SK-N-SH (cell line): ENCODE measurements at regions not wholly inside any gene's neighbourhood (a gene's known extent, or its start where the extent isn't known, plus 50 kb on each side); places are given as distances from the start of the nearest gene placed in this dataset.

Source experiments
- CTCF ChIA-PET: fragments of 300-600, 350-600 bp; formaldehyde crosslinking; extraction: SDS; loops from one replicate; lab custom pipeline; 2021; lab: Yijun Ruan, JAX
- POLR2A ChIA-PET: fragments of 350-600 bp; sonication (Branson Sonifier 250); formaldehyde crosslinking; extraction: SDS; loops from one replicate; lab custom pipeline; 2020; ENCODE audit warnings: antibody characterized with exemption, inconsistent platforms; lab: Yijun Ruan, JAX
- DNase-seq: peaks from one replicate; pipeline ENCODE4 v3.0.0; 2012
- H2AFZ ChIP-seq: fragments of 200-600 bp; sonication (generic); 2 replicates; pipeline ENCODE4 v1.8.1; 2016; ENCODE audit warnings: antibody characterized with exemption, mild to moderate bottlenecking, low read depth
- H3F3A ChIP-seq: fragments of 200-600 bp; sonication (generic); replicated peaks from 2 replicates; pipeline ENCODE3; 2016; ENCODE audit warnings: antibody characterized with exemption, mild to moderate bottlenecking; ENCODE audit not compliant: insufficient read depth
- H3K27ac ChIP-seq, 2 experiments: fragments of 200-500 bp in 1 of 2; fragments of 200-600 bp in 1 of 2; sonication (Bioruptor generic) in 1 of 2; sonication (generic), shearing (Covaris generic) in 1 of 2; 2 replicates each; pipeline versions ENCODE4 v1.5.1 to v1.6.1; 2014 to 2016; ENCODE audit warnings: low read depth in 2 of 2, inconsistent platforms in 1 of 2, low read length in 1 of 2, mild to moderate bottlenecking in 1 of 2, mixed read lengths in 1 of 2
- H3K27me3 ChIP-seq: fragments of 200-600 bp; sonication (generic), shearing (Covaris generic); 2 replicates; pipeline ENCODE4 v1.6.1; 2016; ENCODE audit warnings: mixed run types; ENCODE audit not compliant: insufficient read depth
- H3K36me3 ChIP-seq, 2 experiments: fragments of 200-500 bp in 1 of 2; fragments of 200-600 bp in 1 of 2; sonication (Bioruptor generic) in 1 of 2; sonication (generic) in 1 of 2; replicated peaks in 1 of 2; 2 replicates each; pipeline versions ENCODE3 to v1.5.1; 2014 to 2016; ENCODE audit warnings: low read length in 1 of 2, mild to moderate bottlenecking in 1 of 2; ENCODE audit not compliant: insufficient read depth in 2 of 2, control insufficient read depth in 1 of 2
- H3K4me1 ChIP-seq, 2 experiments: fragments of 200-500 bp in 1 of 2; fragments of 200-600 bp in 1 of 2; sonication (Bioruptor generic) in 1 of 2; sonication (generic), shearing (Covaris generic) in 1 of 2; 2 replicates each; pipeline versions ENCODE4 v1.5.1 to v1.6.1; 2014 to 2016; ENCODE audit warnings: low read depth in 1 of 2, low read length in 1 of 2, mixed run types in 1 of 2; ENCODE audit not compliant: insufficient read depth in 2 of 2, control insufficient read depth in 1 of 2
- H3K4me2 ChIP-seq: fragments of 200-600 bp; sonication (generic), shearing (Covaris generic); 2 replicates; pipeline ENCODE4 v1.6.1; 2017; ENCODE audit warnings: mixed run types
- H3K4me3 ChIP-seq, 2 experiments: fragments of 200-500 bp in 1 of 2; fragments of 200-600 bp in 1 of 2; sonication (Bioruptor generic) in 1 of 2; sonication (generic), shearing (Covaris generic) in 1 of 2; 2 replicates each; pipeline versions ENCODE4 v1.5.1 to v1.8.1; 2014 to 2016; ENCODE audit warnings: low read depth in 2 of 2, inconsistent platforms in 1 of 2, low read length in 1 of 2, mild to moderate bottlenecking in 1 of 2, mixed read lengths in 1 of 2, moderate library complexity in 1 of 2
- H3K79me2 ChIP-seq: fragments of 200-600 bp; sonication (generic); 2 replicates; pipeline ENCODE4 v1.8.1; 2017; ENCODE audit warnings: mild to moderate bottlenecking; ENCODE audit not compliant: insufficient read depth
- H3K9ac ChIP-seq: fragments of 200-600 bp; sonication (generic); 2 replicates; pipeline ENCODE4 v1.6.1; 2017; ENCODE audit warnings: mixed run types
- H3K9me2 ChIP-seq: fragments of 200-600 bp; sonication (generic); 2 replicates; pipeline ENCODE4 v1.6.1; 2017; ENCODE audit warnings: mixed run types
- H3K9me3 ChIP-seq: fragments of 200-600 bp; sonication (generic); 2 replicates; pipeline ENCODE4 v1.6.1; 2017; ENCODE audit warnings: mixed run types, mild to moderate bottlenecking, moderate library complexity
- H4K20me1 ChIP-seq: fragments of 200-600 bp; sonication (generic); 2 replicates; pipeline ENCODE4 v1.6.1; 2017; ENCODE audit warnings: mild to moderate bottlenecking, mixed run types; ENCODE audit not compliant: insufficient read depth
- FOSL2 ChIP-seq: IDR thresholded peaks from 2 replicates; pipeline ENCODE4 v1.4.0; 2012; ENCODE audit warnings: low read depth, mild to moderate bottlenecking, moderate library complexity, borderline replicate concordance
- FOXJ3 ChIP-seq: sonication (generic); formaldehyde crosslinking; IDR thresholded peaks from 2 replicates; pipeline ENCODE4 v1.5.1; 2020; ENCODE audit warnings: mild to moderate bottlenecking, missing genetic modification reagents
- FOXM1 ChIP-seq: IDR thresholded peaks from 2 replicates; pipeline ENCODE4 v1.4.0; 2012; ENCODE audit warnings: low read depth, mild to moderate bottlenecking
- GATA2 ChIP-seq: sonication (generic); formaldehyde crosslinking; IDR thresholded peaks from 2 replicates; pipeline ENCODE4 v1.5.0; 2020; ENCODE audit warnings: mild to moderate bottlenecking, missing genetic modification reagents
- MEF2A ChIP-seq: IDR thresholded peaks from 2 replicates; pipeline ENCODE4 v1.4.0; 2012; ENCODE audit warnings: low read depth, borderline replicate concordance
- MXI1 ChIP-seq: IDR thresholded peaks from 2 replicates; pipeline ENCODE4 v1.6.1; 2012; ENCODE audit warnings: mild to moderate bottlenecking, low read depth, low read length, improper control_type of control experiment
- POLR2AphosphoS5 ChIP-seq: IDR thresholded peaks from 2 replicates; pipeline ENCODE4 v1.6.1; 2012; ENCODE audit warnings: low read depth, low read length
- RXRA ChIP-seq: IDR thresholded peaks from 2 replicates; pipeline ENCODE4 v1.4.0; 2012; ENCODE audit warnings: low read depth, mild to moderate bottlenecking, borderline replicate concordance
- SIN3A ChIP-seq: IDR thresholded peaks from 2 replicates; pipeline ENCODE4 v1.6.1; 2012; ENCODE audit warnings: low read depth, mild to moderate bottlenecking, low read length, moderate library complexity, borderline replicate concordance
- SMC3 ChIP-seq: IDR thresholded peaks from 2 replicates; pipeline ENCODE4 v1.6.1; 2012; ENCODE audit warnings: low read depth, low read length, improper control_type of control experiment
- TAF1 ChIP-seq: IDR thresholded peaks from 2 replicates; pipeline ENCODE4 v1.6.1; 2012; ENCODE audit warnings: low read depth, mild to moderate bottlenecking, low read length, moderate library complexity, borderline replicate concordance
- TEAD4 ChIP-seq: IDR thresholded peaks from 2 replicates; pipeline ENCODE4 v1.4.0; 2012; ENCODE audit warnings: mild to moderate bottlenecking, borderline replicate concordance; ENCODE audit not compliant: insufficient read depth
- WGBS: methylation state at CpG from one replicate; pipeline ENCODE4 v1.1.6; 2017; ENCODE audit warnings: low lambda C conversion rate; 5-methylcytosine and 5-hydroxymethylcytosine counted together
- TF ChIP-seq, protein P1 (sequence below): IDR thresholded peaks from 2 replicates; pipeline ENCODE4 v1.4.0; 2012; ENCODE audit warnings: low read depth
- TF ChIP-seq, protein P2 (sequence below): IDR thresholded peaks from 2 replicates; pipeline ENCODE4; 2012
- TF ChIP-seq, protein P3 (sequence below): IDR thresholded peaks from 2 replicates; pipeline ENCODE4 v1.6.1; 2012; ENCODE audit warnings: mild to moderate bottlenecking, low read depth, low read length, moderate library complexity
- TF ChIP-seq, protein P4 (sequence below): fragments of 150-350 bp; IDR thresholded peaks from 2 replicates; pipeline ENCODE4 v1.6.1; 2016; ENCODE audit warnings: mild to moderate bottlenecking, low read depth, low read length
- TF ChIP-seq, protein P5 (sequence below): fragments of 200-600 bp; sonication (generic); IDR thresholded peaks from 2 replicates; pipeline ENCODE4 v1.6.1; 2017; ENCODE audit warnings: antibody characterized with exemption, mild to moderate bottlenecking, moderate library complexity
- TF ChIP-seq, protein P6 (sequence below): IDR thresholded peaks from 2 replicates; pipeline ENCODE4 v1.4.0; 2012; ENCODE audit warnings: low read depth, borderline replicate concordance

DNA sequence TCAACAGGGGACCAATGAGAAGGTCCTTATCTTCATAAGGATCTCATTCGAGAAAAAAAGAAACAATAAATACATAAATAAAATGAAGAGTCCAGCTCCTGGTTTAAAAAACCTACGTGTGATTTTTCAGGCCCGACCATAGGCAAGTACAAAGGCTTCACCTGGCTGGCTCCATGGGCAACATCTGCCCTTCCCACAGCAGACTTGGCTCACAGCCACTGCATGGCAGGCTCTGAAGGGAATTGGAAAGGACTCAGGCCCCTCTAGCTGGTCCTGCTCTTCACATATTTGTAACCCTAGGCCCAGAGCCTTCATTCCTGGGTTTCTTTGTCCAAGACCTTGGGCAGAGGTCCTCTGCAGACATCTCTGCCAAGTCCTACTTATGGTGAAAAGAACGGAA is 228.1 kb downstream of the QDPR start:
- no peak overlapping the region for H3K9ac ChIP-seq
- DNase-seq: no peak
- no peaks in the 10 kb centered on the region; a peak in 1 of 4 replicates for H3K4me1 ChIP-seq
- no peaks in the 10 kb centered on the region for H3K79me2 ChIP-seq
- TF ChIP-seq POLR2AphosphoS5: no peak
- no peak for TF ChIP-seq MEF2A
- no peak for TF ChIP-seq MXI1
- TF ChIP-seq, protein P1, sequence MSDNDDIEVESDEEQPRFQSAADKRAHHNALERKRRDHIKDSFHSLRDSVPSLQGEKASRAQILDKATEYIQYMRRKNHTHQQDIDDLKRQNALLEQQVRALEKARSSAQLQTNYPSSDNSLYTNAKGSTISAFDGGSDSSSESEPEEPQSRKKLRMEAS: no peak
- no peak for TF ChIP-seq GATA2 (CRISPR knock-in tag)
- no peak for TF ChIP-seq TEAD4
- TF ChIP-seq, protein P2, sequence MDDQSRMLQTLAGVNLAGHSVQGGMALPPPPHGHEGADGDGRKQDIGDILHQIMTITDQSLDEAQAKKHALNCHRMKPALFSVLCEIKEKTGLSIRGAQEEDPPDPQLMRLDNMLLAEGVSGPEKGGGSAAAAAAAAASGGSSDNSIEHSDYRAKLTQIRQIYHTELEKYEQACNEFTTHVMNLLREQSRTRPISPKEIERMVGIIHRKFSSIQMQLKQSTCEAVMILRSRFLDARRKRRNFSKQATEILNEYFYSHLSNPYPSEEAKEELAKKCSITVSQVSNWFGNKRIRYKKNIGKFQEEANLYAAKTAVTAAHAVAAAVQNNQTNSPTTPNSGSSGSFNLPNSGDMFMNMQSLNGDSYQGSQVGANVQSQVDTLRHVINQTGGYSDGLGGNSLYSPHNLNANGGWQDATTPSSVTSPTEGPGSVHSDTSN: no peak
- TF ChIP-seq FOXM1: no peak
- TF ChIP-seq RXRA: no peak
- H4K20me1 ChIP-seq: no peaks in the 10 kb centered on the region
- no peaks in the 10 kb centered on the region for H3F3A ChIP-seq
- H3K27ac ChIP-seq: no peak overlapping the region
- no peaks in the 10 kb centered on the region for H3K9me2 ChIP-seq
- no peaks in the 10 kb centered on the region for H3K9me3 ChIP-seq
- H3K27me3 ChIP-seq: no peaks in the 10 kb centered on the region
- CTCF ChIA-PET: no interaction called here
- 55% methylated on average over 4 of the region's 4 CpGs for WGBS
- POLR2A ChIA-PET: no interaction called here
- no peak overlapping the region for H2AFZ ChIP-seq
- no peak overlapping the region for H3K4me2 ChIP-seq
- no peaks in the 10 kb centered on the region for H3K36me3 ChIP-seq
- no peak overlapping the region for H3K4me3 ChIP-seq

DNA sequence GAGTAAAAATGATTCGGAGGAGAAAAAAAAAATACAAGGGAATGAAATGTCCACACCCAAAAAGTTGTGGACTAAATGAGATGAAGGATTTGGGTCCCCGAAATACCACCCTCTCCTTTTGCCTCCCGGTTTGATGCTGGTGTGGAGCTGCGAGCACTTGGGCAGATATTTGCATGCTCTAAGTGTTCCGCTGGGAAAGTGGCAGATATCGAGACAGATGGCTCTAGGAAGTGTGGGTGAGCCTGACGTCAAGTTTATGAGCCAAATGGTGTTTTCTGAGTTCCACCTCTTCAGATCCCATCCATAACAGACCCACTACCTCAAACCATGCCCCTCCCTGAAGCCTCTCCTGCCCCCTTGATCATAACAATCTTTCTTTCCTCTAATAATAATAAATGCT is 228.6 kb downstream of the QDPR start:
- Histone ChIP-seq H3K79me2 (no peaks in the 10 kb centered on the region), H3K4me2 (no peak overlapping the region), H4K20me1 (no peaks in the 10 kb centered on the region), H2AFZ (no peak overlapping the region), H3K4me3 (no peak overlapping the region), H3K27me3 (no peaks in the 10 kb centered on the region), H3K9me3 (no peaks in the 10 kb centered on the region), H3K4me1 (no peaks in the 10 kb centered on the region; a peak in 1 of 4 replicates), H3K9ac (no peak overlapping the region), H3K36me3 (no peaks in the 10 kb centered on the region), H3K27ac (no peak overlapping the region), H3K9me2 (no peaks in the 10 kb centered on the region), H3F3A (no peaks in the 10 kb centered on the region)
- 40% methylated on average over 5 of the region's 7 CpGs for WGBS
- DNase-seq: no peak
- CTCF ChIA-PET: interaction anchor here (0.9 to 1.0 kb wide), 2 partner anchors 41 to 640 kb away, joined by 3 read pairs; no protein-coding TSS in a partner anchor
- POLR2A ChIA-PET: no interaction called here
- TF ChIP-seq FOSL2: no peak
- TF ChIP-seq RXRA: no peak
- TF ChIP-seq, protein P3, sequence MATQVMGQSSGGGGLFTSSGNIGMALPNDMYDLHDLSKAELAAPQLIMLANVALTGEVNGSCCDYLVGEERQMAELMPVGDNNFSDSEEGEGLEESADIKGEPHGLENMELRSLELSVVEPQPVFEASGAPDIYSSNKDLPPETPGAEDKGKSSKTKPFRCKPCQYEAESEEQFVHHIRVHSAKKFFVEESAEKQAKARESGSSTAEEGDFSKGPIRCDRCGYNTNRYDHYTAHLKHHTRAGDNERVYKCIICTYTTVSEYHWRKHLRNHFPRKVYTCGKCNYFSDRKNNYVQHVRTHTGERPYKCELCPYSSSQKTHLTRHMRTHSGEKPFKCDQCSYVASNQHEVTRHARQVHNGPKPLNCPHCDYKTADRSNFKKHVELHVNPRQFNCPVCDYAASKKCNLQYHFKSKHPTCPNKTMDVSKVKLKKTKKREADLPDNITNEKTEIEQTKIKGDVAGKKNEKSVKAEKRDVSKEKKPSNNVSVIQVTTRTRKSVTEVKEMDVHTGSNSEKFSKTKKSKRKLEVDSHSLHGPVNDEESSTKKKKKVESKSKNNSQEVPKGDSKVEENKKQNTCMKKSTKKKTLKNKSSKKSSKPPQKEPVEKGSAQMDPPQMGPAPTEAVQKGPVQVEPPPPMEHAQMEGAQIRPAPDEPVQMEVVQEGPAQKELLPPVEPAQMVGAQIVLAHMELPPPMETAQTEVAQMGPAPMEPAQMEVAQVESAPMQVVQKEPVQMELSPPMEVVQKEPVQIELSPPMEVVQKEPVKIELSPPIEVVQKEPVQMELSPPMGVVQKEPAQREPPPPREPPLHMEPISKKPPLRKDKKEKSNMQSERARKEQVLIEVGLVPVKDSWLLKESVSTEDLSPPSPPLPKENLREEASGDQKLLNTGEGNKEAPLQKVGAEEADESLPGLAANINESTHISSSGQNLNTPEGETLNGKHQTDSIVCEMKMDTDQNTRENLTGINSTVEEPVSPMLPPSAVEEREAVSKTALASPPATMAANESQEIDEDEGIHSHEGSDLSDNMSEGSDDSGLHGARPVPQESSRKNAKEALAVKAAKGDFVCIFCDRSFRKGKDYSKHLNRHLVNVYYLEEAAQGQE: no peak
- TF ChIP-seq, protein P4, sequence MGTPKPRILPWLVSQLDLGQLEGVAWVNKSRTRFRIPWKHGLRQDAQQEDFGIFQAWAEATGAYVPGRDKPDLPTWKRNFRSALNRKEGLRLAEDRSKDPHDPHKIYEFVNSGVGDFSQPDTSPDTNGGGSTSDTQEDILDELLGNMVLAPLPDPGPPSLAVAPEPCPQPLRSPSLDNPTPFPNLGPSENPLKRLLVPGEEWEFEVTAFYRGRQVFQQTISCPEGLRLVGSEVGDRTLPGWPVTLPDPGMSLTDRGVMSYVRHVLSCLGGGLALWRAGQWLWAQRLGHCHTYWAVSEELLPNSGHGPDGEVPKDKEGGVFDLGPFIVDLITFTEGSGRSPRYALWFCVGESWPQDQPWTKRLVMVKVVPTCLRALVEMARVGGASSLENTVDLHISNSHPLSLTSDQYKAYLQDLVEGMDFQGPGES: no peak
- no peak for TF ChIP-seq TAF1
- TF ChIP-seq SIN3A: no peak
- TF ChIP-seq, protein P5, sequence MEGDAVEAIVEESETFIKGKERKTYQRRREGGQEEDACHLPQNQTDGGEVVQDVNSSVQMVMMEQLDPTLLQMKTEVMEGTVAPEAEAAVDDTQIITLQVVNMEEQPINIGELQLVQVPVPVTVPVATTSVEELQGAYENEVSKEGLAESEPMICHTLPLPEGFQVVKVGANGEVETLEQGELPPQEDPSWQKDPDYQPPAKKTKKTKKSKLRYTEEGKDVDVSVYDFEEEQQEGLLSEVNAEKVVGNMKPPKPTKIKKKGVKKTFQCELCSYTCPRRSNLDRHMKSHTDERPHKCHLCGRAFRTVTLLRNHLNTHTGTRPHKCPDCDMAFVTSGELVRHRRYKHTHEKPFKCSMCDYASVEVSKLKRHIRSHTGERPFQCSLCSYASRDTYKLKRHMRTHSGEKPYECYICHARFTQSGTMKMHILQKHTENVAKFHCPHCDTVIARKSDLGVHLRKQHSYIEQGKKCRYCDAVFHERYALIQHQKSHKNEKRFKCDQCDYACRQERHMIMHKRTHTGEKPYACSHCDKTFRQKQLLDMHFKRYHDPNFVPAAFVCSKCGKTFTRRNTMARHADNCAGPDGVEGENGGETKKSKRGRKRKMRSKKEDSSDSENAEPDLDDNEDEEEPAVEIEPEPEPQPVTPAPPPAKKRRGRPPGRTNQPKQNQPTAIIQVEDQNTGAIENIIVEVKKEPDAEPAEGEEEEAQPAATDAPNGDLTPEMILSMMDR: no peak
- TF ChIP-seq, protein P6, sequence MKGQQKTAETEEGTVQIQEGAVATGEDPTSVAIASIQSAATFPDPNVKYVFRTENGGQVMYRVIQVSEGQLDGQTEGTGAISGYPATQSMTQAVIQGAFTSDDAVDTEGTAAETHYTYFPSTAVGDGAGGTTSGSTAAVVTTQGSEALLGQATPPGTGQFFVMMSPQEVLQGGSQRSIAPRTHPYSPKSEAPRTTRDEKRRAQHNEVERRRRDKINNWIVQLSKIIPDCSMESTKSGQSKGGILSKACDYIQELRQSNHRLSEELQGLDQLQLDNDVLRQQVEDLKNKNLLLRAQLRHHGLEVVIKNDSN: no peak
- no peak for TF ChIP-seq GATA2 (CRISPR knock-in tag)
- TF ChIP-seq SMC3: no peak
- no peak for TF ChIP-seq FOXJ3 (CRISPR knock-in tag)
